ENCODE measurements at regions not wholly inside any gene's neighbourhood (a gene's known extent, or its start where the extent isn't known, plus 50 kb on each side); places are given as distances from the start of the nearest gene placed in this dataset.

- TF ChIP-seq CTCF (IDR thresholded peaks at IDR 0.05) = no peak
Measured at GRCh38 chr2:56705713-56706112, 521.9 kb downstream of the CCDC85A start.

GRCh38 chr2:56707218-56707617 is 523.4 kb downstream of the CCDC85A start:
- TF ChIP-seq CTCF (IDR thresholded peaks at IDR 0.05) = no peak
- H3K36me3 ChIP-seq = no peaks in the 10 kb centered on the region
- intact Hi-C loops (cut with DNase I; ENCODE audit: low total_unique reads) = no loop called here

More at GRCh38 chr2:56705713-56706112, 521.9 kb downstream of the CCDC85A start:
- Histone ChIP-seq H3K4me3 (no peak overlapping the region), H3K27ac (no peak overlapping the region), H3K36me3 (no peaks in the 10 kb centered on the region), H3K4me1 (no peaks in the 10 kb centered on the region), H3K27me3 (no peaks in the 10 kb centered on the region), H3K9me3 (no peaks in the 10 kb centered on the region)
- intact Hi-C loops (cut with DNase I; ENCODE audit: low total_unique reads) = no loop called here
- DNase-seq = no peak

GRCh38 chr2:56707650-56708049 is 523.9 kb downstream of the CCDC85A start:
- H3K4me3 ChIP-seq = no peak overlapping the region
- DNase-seq = no peak
- intact Hi-C loops (cut with DNase I; ENCODE audit: low total_unique reads) = no loop called here
- no peaks in the 10 kb centered on the region for H3K36me3 ChIP-seq
- no peaks in the 10 kb centered on the region for H3K4me1 ChIP-seq
- H3K9me3 ChIP-seq = no peaks in the 10 kb centered on the region
- H3K27me3 ChIP-seq = no peaks in the 10 kb centered on the region
- TF ChIP-seq CTCF (IDR thresholded peaks at IDR 0.05) = no peak
- H3K27ac ChIP-seq = no peak overlapping the region

More at GRCh38 chr2:56707218-56707617, 523.4 kb downstream of the CCDC85A start:
- no peak overlapping the region for H3K27ac ChIP-seq
- H3K27me3 ChIP-seq = no peaks in the 10 kb centered on the region
- no peaks in the 10 kb centered on the region for H3K9me3 ChIP-seq
- H3K4me1 ChIP-seq = no peaks in the 10 kb centered on the region
- no peak for DNase-seq
- H3K4me3 ChIP-seq = no peak overlapping the region

GRCh38 chr2:56709181-56709580 is 525.4 kb downstream of the CCDC85A start:
- intact Hi-C loops (cut with DNase I; ENCODE audit: low total_unique reads) = no loop called here
- Histone ChIP-seq H3K9me3 (no peaks in the 10 kb centered on the region), H3K4me3 (no peak overlapping the region), H3K27ac (no peak overlapping the region), H3K36me3 (no peaks in the 10 kb centered on the region), H3K4me1 (no peaks in the 10 kb centered on the region), H3K27me3 (no peaks in the 10 kb centered on the region)
- TF ChIP-seq CTCF (IDR thresholded peaks at IDR 0.05) = no peak
- no peak for DNase-seq

- TF ChIP-seq CTCF (IDR thresholded peaks at IDR 0.05) = no peak
- Histone ChIP-seq H3K36me3 (no peaks in the 10 kb centered on the region), H3K4me3 (no peak overlapping the region), H3K4me1 (no peaks in the 10 kb centered on the region), H3K9me3 (no peaks in the 10 kb centered on the region), H3K27me3 (no peaks in the 10 kb centered on the region), H3K27ac (no peak overlapping the region)
- DNase-seq = no peak
- intact Hi-C loops (cut with DNase I; ENCODE audit: low total_unique reads) = no loop called here
Measured at GRCh38 chr2:56713161-56713676, 529.4 kb downstream of the CCDC85A start.

- H3K4me1 ChIP-seq = no peaks in the 10 kb centered on the region
- H3K27ac ChIP-seq = no peak overlapping the region
- intact Hi-C loops (cut with DNase I; ENCODE audit: low total_unique reads) = no loop called here
- TF ChIP-seq CTCF (IDR thresholded peaks at IDR 0.05) = no peak
- H3K9me3 ChIP-seq = no peaks in the 10 kb centered on the region
- H3K4me3 ChIP-seq = no peak overlapping the region
- H3K27me3 ChIP-seq = no peaks in the 10 kb centered on the region
- DNase-seq = no peak
- H3K36me3 ChIP-seq = no peaks in the 10 kb centered on the region
Measured at GRCh38 chr2:56713978-56714377, 530.2 kb downstream of the CCDC85A start.

Measured in tibial artery (tissue), 4 donors.